ENCODE measurements at regions not wholly inside any gene's neighbourhood (a gene's known extent, or its start where the extent isn't known, plus 50 kb on each side); places are given as distances from the start of the nearest gene placed in this dataset.
"Not testable (repeated sequence)": the region's sequence is repeated elsewhere in the genome, so short reads cannot be mapped to it uniquely, and the experiment has no call there.

DNA sequence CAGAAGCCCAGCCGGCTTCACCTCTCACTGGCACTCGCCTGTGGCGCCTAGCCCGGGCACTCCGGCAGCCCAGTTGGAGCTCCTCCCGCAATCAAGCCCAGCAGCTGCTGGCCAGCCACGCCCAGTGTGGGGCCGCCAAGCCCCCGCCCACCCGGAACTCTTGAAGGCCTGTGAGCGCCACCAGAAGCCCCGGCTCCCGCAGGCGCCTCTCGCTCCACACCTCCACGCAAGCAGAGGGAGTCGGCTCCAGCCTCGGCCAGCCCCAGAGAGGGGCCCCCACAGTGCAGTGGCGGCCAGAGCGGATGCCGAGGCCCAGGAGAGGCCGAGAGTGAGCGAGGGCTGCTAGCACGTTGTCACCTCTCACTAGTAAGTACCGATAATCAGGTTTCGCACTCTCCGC is 240.7 kb downstream of the TFEC start:
- H4K5ac ChIP-seq (ENCODE audit: low read depth, low read length): no peak overlapping the region
- H2AK5ac ChIP-seq (ENCODE audit: low read depth, low read length): no peak overlapping the region
- no peak for TF ChIP-seq RAD21 (IDR thresholded peaks at IDR 0.05; ENCODE audit: low read length)
- no peaks in the 10 kb centered on the region for H4K20me1 ChIP-seq (ENCODE audit: insufficient read depth, low read length)
- no peak overlapping the region for H4K8ac ChIP-seq (ENCODE audit: low read depth in 2 of 2, low read length in 2 of 2)
- H4K91ac ChIP-seq (ENCODE audit: insufficient read depth, low read depth, low read length): no peak overlapping the region
- H3K14ac ChIP-seq (replicated peaks; ENCODE audit: low read depth, low read length): no peak overlapping the region
- H2BK5ac ChIP-seq (ENCODE audit: low read depth, low read length, poor library complexity, severe bottlenecking): no peak overlapping the region
- no peaks in the 10 kb centered on the region for H3K9me3 ChIP-seq (ENCODE audit: control insufficient read depth, insufficient read depth, low read length)
- H2AK9ac ChIP-seq (replicated peaks; ENCODE audit: low read depth, low read length, poor library complexity): no peak overlapping the region
- no peak overlapping the region for H2BK15ac ChIP-seq (ENCODE audit: low read depth, low read length)
- in situ Hi-C loops (cut with MboI; ENCODE audit: low sequenced_read_pairs) (no loop called here), dilution Hi-C loops (cut with HindIII; ENCODE audit: low sequenced_read_pairs, unreplicated experiment) (no loop called here), intact Hi-C loops (cut with micrococcal nuclease) (no loop called here)
- H2BK120ac ChIP-seq (ENCODE audit: low read depth, low read length): no peak overlapping the region
- H3K56ac ChIP-seq (ENCODE audit: extremely low read depth, insufficient read depth, low read length): no peak overlapping the region
- H3K27ac ChIP-seq (ENCODE audit: insufficient read depth, low read length): no peak overlapping the region
- no peaks in the 10 kb centered on the region for H3K9me1 ChIP-seq (ENCODE audit: insufficient read depth, low read length)
- H3K27me3 ChIP-seq (ENCODE audit: control insufficient read depth, insufficient read depth, low read length): no peaks in the 10 kb centered on the region
- ChIA-PET CTCF (no interaction called here), POLR2A (ENCODE audit: unreplicated experiment) (no interaction called here)
- no peak overlapping the region for H3K4ac ChIP-seq (ENCODE audit: low read depth, low read length)
- DNase-seq (no peak), ATAC-seq (ENCODE audit: low read depth) (no peak)
- H2BK20ac ChIP-seq (ENCODE audit: low read depth, low read length): no peak overlapping the region
- no peaks in the 10 kb centered on the region for H3K4me1 ChIP-seq (ENCODE audit: control insufficient read depth, insufficient read depth, low read length)
- WGBS, 2 experiments (ENCODE audit: extremely low coverage in 2 of 2, insufficient read length in 1 of 2): 93% methylated on average over 13 of the region's 27 CpGs; no CpG with 5 or more reads in 1 of the 2 experiments
- no peak overlapping the region for H3K9ac ChIP-seq (ENCODE audit: low read depth, low read length)
- H2AFZ ChIP-seq (replicated peaks; ENCODE audit: low read length, poor library complexity): no peak overlapping the region
- no peak overlapping the region for H3K23ac ChIP-seq (ENCODE audit: low read depth, low read length)
- H3K36me3 ChIP-seq (ENCODE audit: control insufficient read depth, insufficient read depth, low read length): no peaks in the 10 kb centered on the region
- BruUV-seq (replicated peaks): no TSS peak
- no peak overlapping the region for H3K18ac ChIP-seq (ENCODE audit: low read depth, low read length)
- no peak overlapping the region for H3K4me3 ChIP-seq (ENCODE audit: insufficient read depth, low read depth, low read length)
- no peak overlapping the region for H3K4me2 ChIP-seq (ENCODE audit: low read depth, low read length)
- no peaks in the 10 kb centered on the region for H3K79me1 ChIP-seq (ENCODE audit: low read depth in 1 of 2, low read length in 2 of 2)

DNA sequence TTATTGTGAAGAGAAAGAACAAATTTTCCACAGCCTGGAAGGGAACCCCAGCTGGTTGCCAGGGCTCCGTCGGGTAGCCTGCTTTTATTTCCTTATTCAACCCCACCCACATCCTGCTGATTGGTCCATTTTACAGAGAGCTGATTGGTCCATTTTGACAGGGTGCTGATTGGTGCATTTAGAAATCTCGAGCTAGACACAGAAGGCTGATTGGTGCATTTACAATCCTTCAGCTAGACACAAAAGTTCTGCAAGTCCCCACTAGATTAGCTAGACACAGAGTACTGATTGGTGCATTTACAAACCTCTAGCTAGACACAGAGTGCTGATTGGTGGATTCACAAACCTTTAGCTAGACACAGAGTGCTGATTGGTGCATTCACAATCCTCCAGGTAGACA is 241.1 kb downstream of the TFEC start:
- H2BK120ac ChIP-seq (ENCODE audit: low read depth, low read length); H2AK5ac ChIP-seq (ENCODE audit: low read depth, low read length); H3K36me3 ChIP-seq (ENCODE audit: control insufficient read depth, insufficient read depth, low read length); H3K9me3 ChIP-seq (ENCODE audit: control insufficient read depth, insufficient read depth, low read length); H2AFZ ChIP-seq (replicated peaks; ENCODE audit: low read length, poor library complexity); H3K4ac ChIP-seq (ENCODE audit: low read depth, low read length); DNase-seq; H3K56ac ChIP-seq (ENCODE audit: extremely low read depth, insufficient read depth, low read length); H3K23ac ChIP-seq (ENCODE audit: low read depth, low read length); H2BK5ac ChIP-seq (ENCODE audit: low read depth, low read length, poor library complexity, severe bottlenecking); intact Hi-C loops (cut with micrococcal nuclease); H3K14ac ChIP-seq (replicated peaks; ENCODE audit: low read depth, low read length); H3K9ac ChIP-seq (ENCODE audit: low read depth, low read length); H3K18ac ChIP-seq (ENCODE audit: low read depth, low read length); H3K79me1 ChIP-seq (ENCODE audit: low read depth in 1 of 2, low read length in 2 of 2); H3K4me1 ChIP-seq (ENCODE audit: control insufficient read depth, insufficient read depth, low read length); H4K8ac ChIP-seq (ENCODE audit: low read depth in 2 of 2, low read length in 2 of 2); POLR2A ChIA-PET (ENCODE audit: unreplicated experiment); H2BK15ac ChIP-seq (ENCODE audit: low read depth, low read length); H2BK20ac ChIP-seq (ENCODE audit: low read depth, low read length); BruUV-seq (replicated peaks); H3K27me3 ChIP-seq (ENCODE audit: control insufficient read depth, insufficient read depth, low read length); H3K4me2 ChIP-seq (ENCODE audit: low read depth, low read length); CTCF ChIA-PET; ATAC-seq (ENCODE audit: low read depth); in situ Hi-C loops (cut with MboI; ENCODE audit: low sequenced_read_pairs); H2AK9ac ChIP-seq (replicated peaks; ENCODE audit: low read depth, low read length, poor library complexity); H3K4me3 ChIP-seq (ENCODE audit: insufficient read depth, low read depth, low read length); H4K91ac ChIP-seq (ENCODE audit: insufficient read depth, low read depth, low read length); dilution Hi-C loops (cut with HindIII; ENCODE audit: low sequenced_read_pairs, unreplicated experiment); H4K20me1 ChIP-seq (ENCODE audit: insufficient read depth, low read length); H3K27ac ChIP-seq (ENCODE audit: insufficient read depth, low read length); H3K9me1 ChIP-seq (ENCODE audit: insufficient read depth, low read length); H4K5ac ChIP-seq (ENCODE audit: low read depth, low read length): not testable (repeated sequence)
- no CpG with 5 or more reads among the region's 3 CpGs for WGBS, 2 experiments (ENCODE audit: extremely low coverage in 2 of 2, insufficient read length in 1 of 2)
